SK-N-SH (cell line): ENCODE measurements at regions not wholly inside any gene's neighbourhood (a gene's known extent, or its start where the extent isn't known, plus 50 kb on each side); places are given as distances from the start of the nearest gene placed in this dataset.

ENCODE experiments used
- CTCF ChIA-PET: fragments of 300-600, 350-600 bp; formaldehyde crosslinking; extraction: SDS; loops from one replicate; lab custom pipeline; 2021; lab: Yijun Ruan, JAX
- POLR2A ChIA-PET: fragments of 350-600 bp; sonication (Branson Sonifier 250); formaldehyde crosslinking; extraction: SDS; loops from one replicate; lab custom pipeline; 2020; ENCODE audit warnings: antibody characterized with exemption, inconsistent platforms; lab: Yijun Ruan, JAX
- DNase-seq: peaks from one replicate; pipeline ENCODE4 v3.0.0; 2012
- H2AFZ ChIP-seq: fragments of 200-600 bp; sonication (generic); 2 replicates; pipeline ENCODE4 v1.8.1; 2016; ENCODE audit warnings: antibody characterized with exemption, mild to moderate bottlenecking, low read depth
- H3F3A ChIP-seq: fragments of 200-600 bp; sonication (generic); replicated peaks from 2 replicates; pipeline ENCODE3; 2016; ENCODE audit warnings: antibody characterized with exemption, mild to moderate bottlenecking; ENCODE audit not compliant: insufficient read depth
- H3K27ac ChIP-seq, 2 experiments: fragments of 200-500 bp in 1 of 2; fragments of 200-600 bp in 1 of 2; sonication (Bioruptor generic) in 1 of 2; sonication (generic), shearing (Covaris generic) in 1 of 2; 2 replicates each; pipeline versions ENCODE4 v1.5.1 to v1.6.1; 2014 to 2016; ENCODE audit warnings: low read depth in 2 of 2, inconsistent platforms in 1 of 2, low read length in 1 of 2, mild to moderate bottlenecking in 1 of 2, mixed read lengths in 1 of 2
- H3K27me3 ChIP-seq: fragments of 200-600 bp; sonication (generic), shearing (Covaris generic); 2 replicates; pipeline ENCODE4 v1.6.1; 2016; ENCODE audit warnings: mixed run types; ENCODE audit not compliant: insufficient read depth
- H3K36me3 ChIP-seq, 2 experiments: fragments of 200-500 bp in 1 of 2; fragments of 200-600 bp in 1 of 2; sonication (Bioruptor generic) in 1 of 2; sonication (generic) in 1 of 2; replicated peaks in 1 of 2; 2 replicates each; pipeline versions ENCODE3 to v1.5.1; 2014 to 2016; ENCODE audit warnings: low read length in 1 of 2, mild to moderate bottlenecking in 1 of 2; ENCODE audit not compliant: insufficient read depth in 2 of 2, control insufficient read depth in 1 of 2
- H3K4me1 ChIP-seq, 2 experiments: fragments of 200-500 bp in 1 of 2; fragments of 200-600 bp in 1 of 2; sonication (Bioruptor generic) in 1 of 2; sonication (generic), shearing (Covaris generic) in 1 of 2; 2 replicates each; pipeline versions ENCODE4 v1.5.1 to v1.6.1; 2014 to 2016; ENCODE audit warnings: low read depth in 1 of 2, low read length in 1 of 2, mixed run types in 1 of 2; ENCODE audit not compliant: insufficient read depth in 2 of 2, control insufficient read depth in 1 of 2
- H3K4me2 ChIP-seq: fragments of 200-600 bp; sonication (generic), shearing (Covaris generic); 2 replicates; pipeline ENCODE4 v1.6.1; 2017; ENCODE audit warnings: mixed run types
- H3K4me3 ChIP-seq, 2 experiments: fragments of 200-500 bp in 1 of 2; fragments of 200-600 bp in 1 of 2; sonication (Bioruptor generic) in 1 of 2; sonication (generic), shearing (Covaris generic) in 1 of 2; 2 replicates each; pipeline versions ENCODE4 v1.5.1 to v1.8.1; 2014 to 2016; ENCODE audit warnings: low read depth in 2 of 2, inconsistent platforms in 1 of 2, low read length in 1 of 2, mild to moderate bottlenecking in 1 of 2, mixed read lengths in 1 of 2, moderate library complexity in 1 of 2
- H3K79me2 ChIP-seq: fragments of 200-600 bp; sonication (generic); 2 replicates; pipeline ENCODE4 v1.8.1; 2017; ENCODE audit warnings: mild to moderate bottlenecking; ENCODE audit not compliant: insufficient read depth
- H3K9ac ChIP-seq: fragments of 200-600 bp; sonication (generic); 2 replicates; pipeline ENCODE4 v1.6.1; 2017; ENCODE audit warnings: mixed run types
- H3K9me2 ChIP-seq: fragments of 200-600 bp; sonication (generic); 2 replicates; pipeline ENCODE4 v1.6.1; 2017; ENCODE audit warnings: mixed run types
- H3K9me3 ChIP-seq: fragments of 200-600 bp; sonication (generic); 2 replicates; pipeline ENCODE4 v1.6.1; 2017; ENCODE audit warnings: mixed run types, mild to moderate bottlenecking, moderate library complexity
- H4K20me1 ChIP-seq: fragments of 200-600 bp; sonication (generic); 2 replicates; pipeline ENCODE4 v1.6.1; 2017; ENCODE audit warnings: mild to moderate bottlenecking, mixed run types; ENCODE audit not compliant: insufficient read depth
- CHD2 ChIP-seq: fragments of 150-350 bp; IDR thresholded peaks from 2 replicates; pipeline ENCODE4 v1.6.1; 2018; ENCODE audit warnings: low read length; ENCODE audit not compliant: partially characterized antibody
- ELF1 ChIP-seq: IDR thresholded peaks from 2 replicates; pipeline ENCODE4 v1.4.0; 2012
- EP300 ChIP-seq, 2 experiments: IDR thresholded peaks; 2 replicates each; pipeline versions ENCODE4 v1.4.0 to v1.6.1; 2012; ENCODE audit warnings: borderline replicate concordance in 1 of 2, low read depth in 1 of 2, low read length in 1 of 2
- EZH2phosphoT487 ChIP-seq: fragments of 200-600 bp; sonication (generic); IDR thresholded peaks from 2 replicates; pipeline ENCODE4 v1.6.1; 2017; ENCODE audit warnings: low read depth, mixed run types, mild to moderate bottlenecking, antibody characterized with exemption, moderate library complexity, borderline replicate concordance
- FOSL2 ChIP-seq: IDR thresholded peaks from 2 replicates; pipeline ENCODE4 v1.4.0; 2012; ENCODE audit warnings: low read depth, mild to moderate bottlenecking, moderate library complexity, borderline replicate concordance
- JUND ChIP-seq: IDR thresholded peaks from 2 replicates; pipeline ENCODE4 v1.4.0; 2012
- MEF2A ChIP-seq: IDR thresholded peaks from 2 replicates; pipeline ENCODE4 v1.4.0; 2012; ENCODE audit warnings: low read depth, borderline replicate concordance
- NRF1 ChIP-seq: IDR thresholded peaks from 2 replicates; pipeline ENCODE4 v1.6.1; 2012; ENCODE audit warnings: low read depth, mild to moderate bottlenecking, low read length
- POLR2AphosphoS5 ChIP-seq: IDR thresholded peaks from 2 replicates; pipeline ENCODE4 v1.6.1; 2012; ENCODE audit warnings: low read depth, low read length
- RAD21 ChIP-seq: IDR thresholded peaks from 2 replicates; pipeline ENCODE4 v1.6.1; 2012; ENCODE audit warnings: mild to moderate bottlenecking, low read length
- RCOR1 ChIP-seq: fragments of 150-350 bp; IDR thresholded peaks from 2 replicates; pipeline ENCODE4 v1.6.1; 2017; ENCODE audit warnings: antibody characterized with exemption, low read length
- RFX5 ChIP-seq: IDR thresholded peaks from 2 replicates; pipeline ENCODE4 v1.6.1; 2012; ENCODE audit warnings: mild to moderate bottlenecking, improper control_type of control experiment, low read length
- RXRA ChIP-seq: IDR thresholded peaks from 2 replicates; pipeline ENCODE4 v1.4.0; 2012; ENCODE audit warnings: low read depth, mild to moderate bottlenecking, borderline replicate concordance
- SIN3A ChIP-seq: IDR thresholded peaks from 2 replicates; pipeline ENCODE4 v1.6.1; 2012; ENCODE audit warnings: low read depth, mild to moderate bottlenecking, low read length, moderate library complexity, borderline replicate concordance
- SMC3 ChIP-seq: IDR thresholded peaks from 2 replicates; pipeline ENCODE4 v1.6.1; 2012; ENCODE audit warnings: low read depth, low read length, improper control_type of control experiment
- TCF12 ChIP-seq: IDR thresholded peaks from 2 replicates; pipeline ENCODE4 v1.4.0; 2012
- TEAD4 ChIP-seq: IDR thresholded peaks from 2 replicates; pipeline ENCODE4 v1.4.0; 2012; ENCODE audit warnings: mild to moderate bottlenecking, borderline replicate concordance; ENCODE audit not compliant: insufficient read depth
- YY1 ChIP-seq: IDR thresholded peaks from 2 replicates; pipeline ENCODE4 v1.4.0; 2012; ENCODE audit warnings: low read depth, mild to moderate bottlenecking
- WGBS: methylation state at CpG from one replicate; pipeline ENCODE4 v1.1.6; 2017; ENCODE audit warnings: low lambda C conversion rate; 5-methylcytosine and 5-hydroxymethylcytosine counted together
- TF ChIP-seq, protein P1 (sequence below): IDR thresholded peaks from 2 replicates; pipeline ENCODE4 v1.4.0; 2012; ENCODE audit warnings: low read depth, borderline replicate concordance
- TF ChIP-seq, protein P2 (sequence below): IDR thresholded peaks from 2 replicates; pipeline ENCODE4; 2012
- TF ChIP-seq, protein P3 (sequence below): IDR thresholded peaks from 2 replicates; pipeline ENCODE4 v1.4.0; 2012; ENCODE audit warnings: low read depth, borderline replicate concordance

DNA sequence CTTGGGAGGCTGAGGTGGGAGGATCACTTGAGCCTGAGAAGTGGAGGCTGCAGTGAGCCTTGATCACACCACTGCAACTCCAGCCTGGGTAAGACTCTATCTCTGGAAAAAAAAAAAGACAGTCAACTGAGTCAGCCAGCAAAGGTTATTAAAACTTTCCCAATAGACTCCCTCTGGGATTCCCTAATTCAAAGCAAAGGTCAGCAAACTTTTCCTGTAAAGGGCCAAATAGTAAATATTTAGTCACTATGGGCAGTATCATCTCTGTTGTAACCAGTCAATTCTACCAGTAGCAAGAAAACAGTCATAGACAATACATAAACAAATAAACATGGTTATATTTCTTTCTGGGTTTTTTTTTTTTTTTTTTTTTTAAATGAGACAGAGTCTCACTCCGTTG is 122.5 kb downstream of the IPO8 start (continued):
- TF ChIP-seq FOSL2 (no peak), ELF1 (no peak), CHD2 (no peak), RAD21 (no peak), RXRA (no peak), NRF1 (no peak), SIN3A (no peak), TCF12 (no peak)
- TF ChIP-seq, protein P1, sequence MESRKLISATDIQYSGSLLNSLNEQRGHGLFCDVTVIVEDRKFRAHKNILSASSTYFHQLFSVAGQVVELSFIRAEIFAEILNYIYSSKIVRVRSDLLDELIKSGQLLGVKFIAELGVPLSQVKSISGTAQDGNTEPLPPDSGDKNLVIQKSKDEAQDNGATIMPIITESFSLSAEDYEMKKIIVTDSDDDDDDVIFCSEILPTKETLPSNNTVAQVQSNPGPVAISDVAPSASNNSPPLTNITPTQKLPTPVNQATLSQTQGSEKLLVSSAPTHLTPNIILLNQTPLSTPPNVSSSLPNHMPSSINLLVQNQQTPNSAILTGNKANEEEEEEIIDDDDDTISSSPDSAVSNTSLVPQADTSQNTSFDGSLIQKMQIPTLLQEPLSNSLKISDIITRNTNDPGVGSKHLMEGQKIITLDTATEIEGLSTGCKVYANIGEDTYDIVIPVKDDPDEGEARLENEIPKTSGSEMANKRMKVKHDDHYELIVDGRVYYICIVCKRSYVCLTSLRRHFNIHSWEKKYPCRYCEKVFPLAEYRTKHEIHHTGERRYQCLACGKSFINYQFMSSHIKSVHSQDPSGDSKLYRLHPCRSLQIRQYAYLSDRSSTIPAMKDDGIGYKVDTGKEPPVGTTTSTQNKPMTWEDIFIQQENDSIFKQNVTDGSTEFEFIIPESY = no peak
- TF ChIP-seq, all 33 proteins: peak for 0

DNA sequence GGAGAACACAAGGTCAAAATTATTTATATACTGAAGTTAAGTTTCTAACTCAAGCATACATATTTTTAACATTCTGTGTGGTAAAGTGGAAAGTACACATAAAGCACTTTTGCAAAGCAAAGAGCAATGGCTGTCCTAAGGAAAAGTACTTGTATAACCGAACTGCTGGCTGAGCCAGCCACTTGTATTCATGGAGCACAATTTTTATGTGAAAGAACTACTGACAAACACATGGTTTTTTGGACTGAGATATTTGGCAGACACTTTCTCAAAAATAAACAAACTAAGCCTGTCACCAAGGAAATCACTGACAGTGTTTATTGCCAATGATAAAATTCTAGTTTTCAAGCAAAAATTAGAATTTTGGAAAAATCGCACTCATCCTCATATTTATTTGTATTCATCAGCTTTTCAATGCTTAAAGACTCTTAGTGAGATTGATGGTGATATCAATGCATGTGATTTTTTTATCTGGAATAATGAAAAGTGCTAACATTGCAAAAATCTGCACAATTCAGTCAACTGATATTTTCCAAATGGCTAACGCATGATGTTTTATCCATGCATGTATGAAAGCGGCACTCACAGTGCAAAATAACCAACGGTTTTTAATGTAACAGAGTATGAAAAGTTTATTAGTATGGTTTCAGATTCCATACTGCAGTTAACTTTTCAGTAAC is 125.3 kb downstream of the IPO8 start:
- no peak overlapping the region for H3K4me2 ChIP-seq
- no peak overlapping the region for H3K27ac ChIP-seq
- DNase-seq = no peak
- H4K20me1 ChIP-seq = no peaks in the 10 kb centered on the region
- H3K9ac ChIP-seq = no peak overlapping the region
- no peak overlapping the region for H2AFZ ChIP-seq
- no peaks in the 10 kb centered on the region for H3K9me2 ChIP-seq
- ChIA-PET CTCF (no interaction called here), POLR2A (no interaction called here)
- no peaks in the 10 kb centered on the region for H3K27me3 ChIP-seq
- no peaks in the 10 kb centered on the region for H3K36me3 ChIP-seq
- H3K9me3 ChIP-seq = no peaks in the 10 kb centered on the region
- H3K4me1 ChIP-seq = no peaks in the 10 kb centered on the region
- WGBS = 52% methylated on average over 5 of the region's 5 CpGs
- H3K4me3 ChIP-seq = no peak overlapping the region
- H3F3A ChIP-seq = no peaks in the 10 kb centered on the region
- no peak for TF ChIP-seq MEF2A
- no peak for TF ChIP-seq RAD21
- TF ChIP-seq POLR2AphosphoS5 = no peak
- TF ChIP-seq NRF1 = no peak
- no peak for TF ChIP-seq SIN3A
- no peak for TF ChIP-seq TCF12
- no peak for TF ChIP-seq TEAD4
- no peak for TF ChIP-seq FOSL2
- TF ChIP-seq, protein P2, sequence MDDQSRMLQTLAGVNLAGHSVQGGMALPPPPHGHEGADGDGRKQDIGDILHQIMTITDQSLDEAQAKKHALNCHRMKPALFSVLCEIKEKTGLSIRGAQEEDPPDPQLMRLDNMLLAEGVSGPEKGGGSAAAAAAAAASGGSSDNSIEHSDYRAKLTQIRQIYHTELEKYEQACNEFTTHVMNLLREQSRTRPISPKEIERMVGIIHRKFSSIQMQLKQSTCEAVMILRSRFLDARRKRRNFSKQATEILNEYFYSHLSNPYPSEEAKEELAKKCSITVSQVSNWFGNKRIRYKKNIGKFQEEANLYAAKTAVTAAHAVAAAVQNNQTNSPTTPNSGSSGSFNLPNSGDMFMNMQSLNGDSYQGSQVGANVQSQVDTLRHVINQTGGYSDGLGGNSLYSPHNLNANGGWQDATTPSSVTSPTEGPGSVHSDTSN = no peak
- TF ChIP-seq EZH2phosphoT487 = no peak
- TF ChIP-seq RFX5 = no peak
- no peak for TF ChIP-seq RCOR1
- TF ChIP-seq SMC3 = no peak
- TF ChIP-seq EP300 (IDR thresholded peaks at IDR 0.05; ENCODE audit: borderline replicate concordance in 1 of 2, low read depth in 1 of 2, low read length in 1 of 2) = no peak
- TF ChIP-seq YY1 = no peak
- no peak for TF ChIP-seq JUND
- TF ChIP-seq, protein P3, sequence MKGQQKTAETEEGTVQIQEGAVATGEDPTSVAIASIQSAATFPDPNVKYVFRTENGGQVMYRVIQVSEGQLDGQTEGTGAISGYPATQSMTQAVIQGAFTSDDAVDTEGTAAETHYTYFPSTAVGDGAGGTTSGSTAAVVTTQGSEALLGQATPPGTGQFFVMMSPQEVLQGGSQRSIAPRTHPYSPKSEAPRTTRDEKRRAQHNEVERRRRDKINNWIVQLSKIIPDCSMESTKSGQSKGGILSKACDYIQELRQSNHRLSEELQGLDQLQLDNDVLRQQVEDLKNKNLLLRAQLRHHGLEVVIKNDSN = no peak
- H3K79me2 ChIP-seq = no peaks in the 10 kb centered on the region
